Heart left ventricle (tissue), 13 donors: ENCODE measurements at regions not wholly inside any gene's neighbourhood (a gene's known extent, or its start where the extent isn't known, plus 50 kb on each side); places are given as distances from the start of the nearest gene placed in this dataset.

Experiments
- POLR2A ChIP-seq, 2 donors: fragments of 450-650 bp; IDR thresholded peaks; one replicate each; pipeline ENCODE4 v1.6.1; 2017; ENCODE audit warnings: antibody characterized with exemption in 2 of 2, mild to moderate bottlenecking in 2 of 2, moderate library complexity in 2 of 2
- TF ChIP-seq, protein P1 (sequence below), 12 donors: fragments of 200-600 bp; sonication (generic) in 4 of 12; IDR thresholded peaks; one replicate each; pipeline versions ENCODE4 v1.5.0 to v1.8.0; 2018 to 2022; ENCODE audit warnings: antibody characterized with exemption in 12 of 12, mild to moderate bottlenecking in 5 of 12
- donor health status: ischemic (EF 13 %, LVEDD 7.1; RV severe dilation, severe dysfunction).
- donor health status: DM: no; HTN: yes; CAD: no.
- donor health status: DM: no; HTN: no; CAD: no.
- donor health status: ischemic (EF 25% LVEDD 6.9; RV normal size, moderate dysfunction).
- donor health status: ischemic (EF 25% LVEDD 5.7; RV mildly dilated, moderate dysfunction).
- donor health status: ischemic (EF 35%, LVEDD 5.7; RV mildly dilated, moderate dysfunction).
- donor health status: nonischemic (EF 11% LVEDD 7.7; RV severe dilation, severe dysfunction).
- donor health status: DM: yes; HTN: yes; CAD: no.
- donor health status: PGD.
- donor health status: ischemic (EF 29% LVEDD 5.4; RV normal size, mild dysfunction).
- donor health status: nonischemic (EF 23%, LVEDD 6.1; RV moderate dilation, normal function).

DNA sequence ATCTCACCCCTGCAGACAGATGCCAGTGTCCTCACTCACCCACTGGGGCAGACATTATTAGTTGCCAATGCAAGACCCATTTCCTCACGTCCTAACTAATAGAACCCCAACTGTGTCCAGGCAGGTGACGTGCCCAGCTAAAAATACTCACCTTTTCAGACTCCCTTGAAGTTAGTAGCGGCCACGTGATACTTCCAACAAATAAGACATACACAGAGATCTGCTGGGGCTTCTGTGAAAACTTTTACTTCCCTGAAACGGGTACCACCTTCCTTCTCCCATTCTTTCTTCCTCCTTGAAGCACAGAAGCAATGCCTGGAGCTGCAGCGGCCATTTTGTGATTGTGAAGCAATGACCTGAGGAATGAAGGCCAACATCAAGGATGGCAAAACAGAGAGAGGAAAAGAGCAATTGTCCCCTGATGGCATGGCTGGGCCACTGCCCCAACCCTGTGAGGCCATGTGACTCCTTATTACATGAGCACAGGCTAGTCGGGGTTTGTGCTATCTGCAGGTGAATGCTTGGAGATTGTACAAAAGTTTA, 74.4 kb upstream of the TMPRSS2 start:
- TF ChIP-seq, protein P1, sequence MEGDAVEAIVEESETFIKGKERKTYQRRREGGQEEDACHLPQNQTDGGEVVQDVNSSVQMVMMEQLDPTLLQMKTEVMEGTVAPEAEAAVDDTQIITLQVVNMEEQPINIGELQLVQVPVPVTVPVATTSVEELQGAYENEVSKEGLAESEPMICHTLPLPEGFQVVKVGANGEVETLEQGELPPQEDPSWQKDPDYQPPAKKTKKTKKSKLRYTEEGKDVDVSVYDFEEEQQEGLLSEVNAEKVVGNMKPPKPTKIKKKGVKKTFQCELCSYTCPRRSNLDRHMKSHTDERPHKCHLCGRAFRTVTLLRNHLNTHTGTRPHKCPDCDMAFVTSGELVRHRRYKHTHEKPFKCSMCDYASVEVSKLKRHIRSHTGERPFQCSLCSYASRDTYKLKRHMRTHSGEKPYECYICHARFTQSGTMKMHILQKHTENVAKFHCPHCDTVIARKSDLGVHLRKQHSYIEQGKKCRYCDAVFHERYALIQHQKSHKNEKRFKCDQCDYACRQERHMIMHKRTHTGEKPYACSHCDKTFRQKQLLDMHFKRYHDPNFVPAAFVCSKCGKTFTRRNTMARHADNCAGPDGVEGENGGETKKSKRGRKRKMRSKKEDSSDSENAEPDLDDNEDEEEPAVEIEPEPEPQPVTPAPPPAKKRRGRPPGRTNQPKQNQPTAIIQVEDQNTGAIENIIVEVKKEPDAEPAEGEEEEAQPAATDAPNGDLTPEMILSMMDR (IDR thresholded peaks at IDR 0.05) = no peak
- no peak for TF ChIP-seq POLR2A (IDR thresholded peaks at IDR 0.05)
